ACC112 (cell line): ENCODE measurements at regions not wholly inside any gene's neighbourhood (a gene's known extent, or its start where the extent isn't known, plus 50 kb on each side); places are given as distances from the start of the nearest gene placed in this dataset.

ENCODE experiments used
- H2AFZ ChIP-seq: fragments of 200-600 bp; sonication (generic); one replicate; pipeline ENCODE4 v1.6.0; 2017; ENCODE audit warnings: antibody characterized with exemption, low read length; ENCODE audit not compliant: unreplicated experiment
- H3K27ac ChIP-seq: fragments of 200-600 bp; sonication (generic); 2 replicates; pipeline ENCODE4 v1.5.1; 2014; ENCODE audit warnings: low read depth, mild to moderate bottlenecking, antibody characterized with exemption, low read length, moderate library complexity
- H3K27me3 ChIP-seq: fragments of 200-600 bp; sonication (generic); 2 replicates; pipeline ENCODE4 v1.6.1; 2014; ENCODE audit warnings: mild to moderate bottlenecking, antibody characterized with exemption, low read length, moderate library complexity, mixed read lengths; ENCODE audit not compliant: insufficient read depth
- H3K36me3 ChIP-seq: fragments of 200-600 bp; sonication (generic); 2 replicates; pipeline ENCODE4 v1.6.1; 2016; ENCODE audit warnings: mild to moderate bottlenecking, antibody characterized with exemption, low read length, moderate library complexity, mixed read lengths; ENCODE audit not compliant: insufficient read depth
- H3K4me1 ChIP-seq: fragments of 200-600 bp; sonication (generic); one replicate; pipeline ENCODE4 v1.6.1; 2016; ENCODE audit warnings: low read length, mixed read lengths; ENCODE audit not compliant: insufficient read depth, unreplicated experiment, control insufficient read depth
- H3K4me3 ChIP-seq: fragments of 200-600 bp; sonication (generic); 2 replicates; pipeline ENCODE4 v1.5.1; 2014; ENCODE audit warnings: mild to moderate bottlenecking, low read depth, low read length
- H3K79me2 ChIP-seq: fragments of 200-600 bp; sonication (generic); one replicate; pipeline ENCODE4 v1.6.0; 2016; ENCODE audit warnings: low read length; ENCODE audit not compliant: control insufficient read depth, unreplicated experiment, insufficient read depth

- Histone ChIP-seq H3K4me1 (no peaks in the 10 kb centered on the region), H2AFZ (no peak overlapping the region), H3K27ac (no peak overlapping the region), H3K4me3 (no peak overlapping the region), H3K79me2 (no peaks in the 10 kb centered on the region), H3K27me3 (peaks cover 33% of the 10 kb centered on the region), H3K36me3 (no peaks in the 10 kb centered on the region)
Measured at GRCh38 chr21:41584603-41585176, 76.7 kb upstream of the TMPRSS2 start.

DNA sequence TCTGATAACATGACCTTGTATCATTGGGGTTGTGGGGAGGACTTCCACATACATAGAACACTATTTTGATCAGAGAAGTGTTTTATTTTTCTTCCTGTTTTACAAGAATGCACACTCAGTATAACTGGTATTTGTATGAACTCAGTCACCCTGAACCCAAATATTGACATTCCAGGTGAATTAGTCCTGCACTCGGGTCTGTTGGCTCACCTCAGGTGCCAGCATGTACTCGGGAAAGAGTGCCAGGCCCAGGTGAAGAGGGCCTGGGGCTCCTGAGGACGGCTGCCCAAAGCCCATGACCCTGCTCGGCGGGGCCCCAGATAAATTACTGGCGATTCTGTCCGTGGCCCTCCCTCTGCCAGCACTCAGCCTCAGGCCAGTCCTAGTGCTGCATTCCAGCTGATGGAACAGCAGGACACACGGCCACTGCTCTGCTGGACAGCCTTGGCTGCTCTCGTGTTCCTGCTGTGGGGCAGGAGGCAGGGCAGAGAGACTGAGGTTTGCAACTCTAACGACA is 75.4 kb upstream of the TMPRSS2 start:
- H3K4me1 ChIP-seq: no peaks in the 10 kb centered on the region
- H3K79me2 ChIP-seq: no peaks in the 10 kb centered on the region
- H3K4me3 ChIP-seq: no peak overlapping the region
- no peak overlapping the region for H2AFZ ChIP-seq
- H3K27me3 ChIP-seq: peaks cover 45% of the 10 kb centered on the region
- no peaks in the 10 kb centered on the region for H3K36me3 ChIP-seq
- H3K27ac ChIP-seq: no peak overlapping the region

- H3K36me3 ChIP-seq: no peaks in the 10 kb centered on the region
- no peak overlapping the region for H2AFZ ChIP-seq
- peaks cover 41% of the 10 kb centered on the region for H3K27me3 ChIP-seq
- no peak overlapping the region for H3K27ac ChIP-seq
- H3K79me2 ChIP-seq: no peaks in the 10 kb centered on the region
- H3K4me3 ChIP-seq: no peak overlapping the region
- H3K4me1 ChIP-seq: no peaks in the 10 kb centered on the region
Measured at GRCh38 chr21:41582866-41583265, 74.9 kb upstream of the TMPRSS2 start.

GRCh38 chr21:41582298-41582840 is 74.4 kb upstream of the TMPRSS2 start:
- Histone ChIP-seq H3K27me3 (peaks cover 39% of the 10 kb centered on the region), H2AFZ (no peak overlapping the region), H3K4me1 (no peaks in the 10 kb centered on the region), H3K4me3 (no peak overlapping the region), H3K36me3 (no peaks in the 10 kb centered on the region), H3K79me2 (no peaks in the 10 kb centered on the region), H3K27ac (no peak overlapping the region)

DNA sequence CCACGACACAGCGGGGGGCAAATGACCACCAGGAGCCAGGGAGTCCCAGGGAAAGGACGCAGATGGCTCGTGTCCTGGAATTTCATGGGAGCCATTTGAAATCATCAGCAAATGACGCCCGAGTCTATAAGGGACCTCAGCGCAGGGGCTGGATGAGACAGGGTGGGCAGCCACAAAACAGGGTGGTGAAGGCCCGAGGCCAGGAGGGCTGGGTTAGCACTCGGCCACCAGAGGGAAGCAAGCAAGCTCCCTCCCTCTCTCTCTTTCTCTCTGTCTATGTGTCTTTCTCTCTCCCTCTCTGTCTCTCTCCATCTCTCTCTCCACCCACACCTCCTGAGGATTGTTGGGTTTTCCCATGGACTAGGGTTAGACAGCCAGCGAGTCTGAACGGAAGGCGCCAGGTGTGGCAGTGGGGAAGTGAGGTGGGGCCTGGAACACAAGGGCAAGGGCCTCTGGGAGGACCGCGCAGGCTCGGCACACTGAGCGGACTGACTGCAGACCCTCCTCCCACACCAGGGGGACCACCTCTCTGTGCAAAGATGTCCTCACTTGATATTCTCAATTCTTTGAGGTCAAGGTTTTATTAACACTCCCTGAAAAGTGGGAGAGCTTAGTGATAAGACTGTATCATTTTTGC is 73.8 kb upstream of the TMPRSS2 start:
- Histone ChIP-seq H2AFZ (no peak overlapping the region), H3K79me2 (no peaks in the 10 kb centered on the region), H3K27ac (no peak overlapping the region), H3K4me3 (no peak overlapping the region), H3K4me1 (no peaks in the 10 kb centered on the region), H3K27me3 (peaks cover 41% of the 10 kb centered on the region), H3K36me3 (no peaks in the 10 kb centered on the region)

GRCh38 chr21:41580758-41581554 is 73.0 kb upstream of the TMPRSS2 start:
- Histone ChIP-seq H3K27ac (no peak overlapping the region), H3K27me3 (peaks cover 46% of the 10 kb centered on the region), H3K79me2 (no peaks in the 10 kb centered on the region), H3K4me3 (no peak overlapping the region), H2AFZ (no peak overlapping the region), H3K4me1 (no peaks in the 10 kb centered on the region), H3K36me3 (no peaks in the 10 kb centered on the region)

DNA sequence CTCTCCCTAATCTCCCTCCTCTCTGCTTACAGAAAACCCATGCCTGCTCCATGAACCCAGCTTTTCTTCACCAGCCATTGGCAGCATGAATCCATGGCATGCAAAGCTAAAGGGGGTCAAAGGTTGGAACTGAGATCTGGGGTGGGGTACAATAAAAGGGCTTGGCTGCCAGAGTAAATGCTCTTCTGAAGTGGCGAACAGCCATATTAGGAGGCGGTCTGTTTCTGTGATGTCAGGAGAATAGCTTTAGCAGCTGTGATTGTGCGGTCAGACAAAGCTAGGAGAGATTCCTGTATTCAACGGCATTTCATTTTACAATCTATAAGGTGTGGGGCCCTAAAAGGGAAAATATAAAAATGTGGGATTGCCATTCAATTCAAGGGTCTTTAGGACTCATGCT is 71.7 kb upstream of the TMPRSS2 start:
- Histone ChIP-seq H3K4me3 (no peak overlapping the region), H3K27ac (no peak overlapping the region)

DNA sequence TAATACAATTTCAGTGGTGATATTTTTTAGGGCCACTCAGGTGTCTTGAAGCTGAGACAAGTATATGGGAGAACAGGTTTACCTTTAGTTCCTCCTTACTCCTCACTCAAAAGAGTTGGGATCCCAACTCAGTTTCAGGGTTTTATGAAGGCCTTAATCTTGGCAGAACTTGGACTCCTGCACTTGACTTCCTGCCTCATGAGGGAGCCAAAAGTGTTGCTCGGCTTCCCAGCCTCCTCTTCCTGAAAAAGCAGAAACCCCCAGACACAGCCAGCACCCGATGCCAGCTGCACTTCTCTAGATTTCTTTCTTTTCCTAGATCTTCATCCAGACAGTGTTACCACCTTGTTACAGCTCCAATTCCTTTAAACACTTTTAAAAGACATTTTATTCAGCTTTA is 70.8 kb upstream of the TMPRSS2 start:
- no peaks in the 10 kb centered on the region for H3K36me3 ChIP-seq
- H2AFZ ChIP-seq: no peak overlapping the region
- H3K27me3 ChIP-seq: peaks cover 64% of the 10 kb centered on the region
- no peaks in the 10 kb centered on the region for H3K79me2 ChIP-seq
- no peaks in the 10 kb centered on the region for H3K4me1 ChIP-seq
- H3K4me3 ChIP-seq: no peak overlapping the region
- no peak overlapping the region for H3K27ac ChIP-seq

More for the DNA sequence above, 71.7 kb upstream of the TMPRSS2 start:
- Histone ChIP-seq H3K36me3 (no peaks in the 10 kb centered on the region), H3K27me3 (peaks cover 59% of the 10 kb centered on the region), H3K79me2 (no peaks in the 10 kb centered on the region), H2AFZ (no peak overlapping the region), H3K4me1 (no peaks in the 10 kb centered on the region)

DNA sequence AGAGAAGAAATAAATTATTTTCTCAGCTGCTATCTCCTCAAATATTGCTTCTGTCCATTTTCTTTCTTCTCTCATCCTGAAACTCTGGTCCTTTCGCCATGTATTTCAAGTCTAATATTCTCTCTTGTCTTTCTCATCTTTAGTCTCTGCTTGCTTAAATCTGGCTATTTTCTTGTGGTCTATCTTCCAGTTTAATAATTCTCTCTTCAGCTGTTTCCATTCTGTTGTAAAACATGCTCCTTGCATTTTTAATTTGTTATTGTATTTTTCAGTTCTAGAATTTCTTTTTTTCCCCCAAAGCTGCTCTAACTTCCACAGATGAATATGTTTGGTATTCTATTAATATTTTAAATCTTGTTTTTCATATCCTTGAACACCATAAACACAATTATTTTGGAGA is 70.1 kb upstream of the TMPRSS2 start:
- peaks cover 64% of the 10 kb centered on the region for H3K27me3 ChIP-seq
- H3K27ac ChIP-seq: no peak overlapping the region
- no peaks in the 10 kb centered on the region for H3K36me3 ChIP-seq
- H3K4me3 ChIP-seq: no peak overlapping the region
- no peaks in the 10 kb centered on the region for H3K4me1 ChIP-seq
- H3K79me2 ChIP-seq: no peaks in the 10 kb centered on the region
- H2AFZ ChIP-seq: no peak overlapping the region

GRCh38 chr21:41576013-41576615 is 68.2 kb upstream of the TMPRSS2 start:
- no peak overlapping the region for H3K4me3 ChIP-seq
- H3K79me2 ChIP-seq: no peaks in the 10 kb centered on the region
- H3K36me3 ChIP-seq: no peaks in the 10 kb centered on the region
- no peaks in the 10 kb centered on the region for H3K4me1 ChIP-seq
- no peak overlapping the region for H3K27ac ChIP-seq
- peaks cover 68% of the 10 kb centered on the region for H3K27me3 ChIP-seq
- no peak overlapping the region for H2AFZ ChIP-seq
